OCI-LY7 (cell line): ENCODE measurements at regions not wholly inside any gene's neighbourhood (a gene's known extent, or its start where the extent isn't known, plus 50 kb on each side); places are given as distances from the start of the nearest gene placed in this dataset.

Experiments
- BruUV-seq: library from RNA; stranded (reverse); fragments of 400-500 nt; replicated peaks from 2 replicates; lab custom pipeline; 2021; lab: Mats Ljungman, UMichigan
- CTCF ChIA-PET: fragments of 300-600 bp; sonication (Branson Sonifier 250); formaldehyde crosslinking; loops from one replicate; lab custom pipeline; 2022; ENCODE audit warnings: antibody characterized with exemption; ENCODE audit not compliant: unreplicated experiment; lab: Charles Lee
- POLR2A ChIA-PET: fragments of 300-600 bp; sonication (Branson Sonifier 250); formaldehyde crosslinking; loops from one replicate; lab custom pipeline; 2022; ENCODE audit warnings: antibody characterized with exemption; lab: Charles Lee
- DNase-seq: peaks from one replicate; pipeline ENCODE4 v3.0.0-alpha.2; 2015; ENCODE audit warnings: low spot score
- H2AFZ ChIP-seq: fragments of 200-600 bp; sonication (generic), shearing (Covaris generic); 2 replicates; pipeline ENCODE4 v1.6.1; 2014; ENCODE audit warnings: mild to moderate bottlenecking, antibody characterized with exemption, low read length, moderate library complexity
- H3K27ac ChIP-seq: fragments of 200-600 bp; sonication (generic); 2 replicates; pipeline ENCODE4 v1.5.1; 2014; ENCODE audit warnings: mixed run types, low read depth, mild to moderate bottlenecking, moderate library complexity, low read length, inconsistent platforms; ENCODE audit not compliant: poor library complexity, severe bottlenecking
- H3K36me3 ChIP-seq: fragments of 200-600 bp; sonication (generic); 2 replicates; pipeline ENCODE4 v1.6.1; 2014; ENCODE audit warnings: mild to moderate bottlenecking, antibody characterized with exemption, low read length, moderate library complexity, mixed read lengths; ENCODE audit not compliant: insufficient read depth
- H3K4me1 ChIP-seq: fragments of 200-600 bp; sonication (generic); 2 replicates; pipeline ENCODE4 v1.5.1; 2014; ENCODE audit warnings: mild to moderate bottlenecking, low read length; ENCODE audit not compliant: insufficient read depth, poor library complexity, severe bottlenecking
- H3K4me2 ChIP-seq: fragments of 200-600 bp; sonication (generic); 2 replicates; pipeline ENCODE4 v1.6.1; 2014; ENCODE audit warnings: mild to moderate bottlenecking, low read length
- H3K4me3 ChIP-seq: fragments of 200-600 bp; sonication (generic); 2 replicates; pipeline ENCODE4 v1.5.1; 2014; ENCODE audit warnings: mild to moderate bottlenecking, low read depth, low read length; ENCODE audit not compliant: poor library complexity, severe bottlenecking
- H3K79me2 ChIP-seq: fragments of 200-600 bp; sonication (generic); 2 replicates; pipeline ENCODE4 v1.6.1; 2016; ENCODE audit warnings: low read depth, mild to moderate bottlenecking, low read length, moderate library complexity, mixed read lengths; ENCODE audit not compliant: insufficient read depth
- H3K9me2 ChIP-seq: fragments of 200-600 bp; sonication (generic); 2 replicates; pipeline ENCODE4 v1.6.1; 2016; ENCODE audit warnings: mild to moderate bottlenecking, low read length, mixed read lengths; ENCODE audit not compliant: insufficient read depth
- H3K9me3 ChIP-seq: fragments of 200-600 bp; sonication (generic); 2 replicates; pipeline ENCODE4 v1.6.1; 2014; ENCODE audit warnings: mild to moderate bottlenecking, mixed run types, low read length, mixed read lengths
- H4K20me1 ChIP-seq: fragments of 200-600 bp; sonication (generic); 2 replicates; pipeline ENCODE4 v1.6.1; 2014; ENCODE audit warnings: mild to moderate bottlenecking, antibody characterized with exemption, low read length, moderate library complexity, mixed read lengths; ENCODE audit not compliant: insufficient read depth
- CTCF ChIP-seq: fragments of 200-600 bp; sonication (generic); conservative IDR thresholded peaks from 2 replicates; pipeline ENCODE4 v1.5.1; 2014; ENCODE audit warnings: mild to moderate bottlenecking, antibody characterized with exemption, low read length, moderate library complexity, mixed read lengths
- EZH2phosphoT487 ChIP-seq: fragments of 200-600 bp; sonication (generic); IDR thresholded peaks from 2 replicates; pipeline ENCODE4 v1.6.1; 2018; ENCODE audit warnings: low read depth, borderline replicate concordance, mild to moderate bottlenecking, mixed run types, antibody characterized with exemption, low read length, moderate library complexity, mixed read lengths
- intact Hi-C: fragments of 100-400 bp; cut with micrococcal nuclease; formaldehyde crosslinking; loops from one replicate; pipeline ENCODE4 v1.10.0; 2022; ENCODE audit not compliant: unreplicated experiment

GRCh38 chrX:95693365-95693764 is 991.3 kb upstream of the DIAPH2 start:
- no TSS peak for BruUV-seq
- intact Hi-C loops = no loop called here
- no peak for TF ChIP-seq EZH2phosphoT487
- TF ChIP-seq CTCF = no peak
- H3K9me3 ChIP-seq = no peaks in the 10 kb centered on the region
- no peaks in the 10 kb centered on the region for H4K20me1 ChIP-seq
- no peaks in the 10 kb centered on the region for H3K9me2 ChIP-seq
- POLR2A ChIA-PET = no interaction called here
- H2AFZ ChIP-seq = no peak overlapping the region
- H3K79me2 ChIP-seq = no peaks in the 10 kb centered on the region
- CTCF ChIA-PET = no interaction called here
- no peak for DNase-seq
- H3K4me1 ChIP-seq = no peaks in the 10 kb centered on the region
- no peak overlapping the region for H3K4me3 ChIP-seq
- no peak overlapping the region for H3K27ac ChIP-seq
- H3K36me3 ChIP-seq = no peaks in the 10 kb centered on the region
- no peak overlapping the region for H3K4me2 ChIP-seq

DNA sequence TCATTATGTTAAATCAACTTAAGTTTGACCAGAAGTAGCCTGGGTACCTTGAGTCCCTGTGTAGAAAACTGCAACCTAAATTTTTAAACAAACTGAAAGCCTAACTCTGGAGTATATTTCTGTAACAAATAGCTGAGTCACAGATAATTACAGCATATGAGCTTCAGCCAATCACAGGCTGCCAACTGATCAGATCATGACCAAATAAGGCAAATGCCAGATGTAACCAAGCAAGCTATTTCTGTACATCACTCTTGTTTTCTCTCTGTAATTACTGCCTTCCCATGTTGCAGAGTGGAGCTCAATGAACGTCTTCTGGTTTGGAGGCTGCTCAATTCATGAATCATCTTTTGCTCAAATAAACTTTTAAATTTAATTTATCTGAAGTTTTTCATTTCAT is 980.9 kb upstream of the DIAPH2 start:
- DNase-seq = no peak
- CTCF ChIA-PET = no interaction called here
- no peaks in the 10 kb centered on the region for H3K4me1 ChIP-seq
- H3K27ac ChIP-seq = no peak overlapping the region
- H4K20me1 ChIP-seq = no peaks in the 10 kb centered on the region
- H3K36me3 ChIP-seq = no peaks in the 10 kb centered on the region
- H2AFZ ChIP-seq = no peak overlapping the region
- H3K4me3 ChIP-seq = no peak overlapping the region
- no peaks in the 10 kb centered on the region for H3K79me2 ChIP-seq
- intact Hi-C loops = no loop called here
- TF ChIP-seq CTCF (no peak), EZH2phosphoT487 (no peak)
- no TSS peak for BruUV-seq
- POLR2A ChIA-PET = no interaction called here
- no peaks in the 10 kb centered on the region for H3K9me2 ChIP-seq
- H3K9me3 ChIP-seq = no peaks in the 10 kb centered on the region
- no peak overlapping the region for H3K4me2 ChIP-seq

GRCh38 chrX:95716841-95717240 is 967.8 kb upstream of the DIAPH2 start:
- intact Hi-C loops = no loop called here
- CTCF ChIA-PET = no interaction called here

More at GRCh38 chrX:95716841-95717240, 967.8 kb upstream of the DIAPH2 start:
- Histone ChIP-seq H3K4me1 (no peaks in the 10 kb centered on the region), H3K36me3 (no peaks in the 10 kb centered on the region), H4K20me1 (no peaks in the 10 kb centered on the region), H3K9me2 (no peaks in the 10 kb centered on the region), H3K27ac (no peak overlapping the region), H2AFZ (no peak overlapping the region), H3K4me2 (no peak overlapping the region), H3K9me3 (no peaks in the 10 kb centered on the region), H3K79me2 (no peaks in the 10 kb centered on the region), H3K4me3 (no peak overlapping the region)
- POLR2A ChIA-PET = no interaction called here
- BruUV-seq = no TSS peak
- TF ChIP-seq CTCF = no peak
- no peak for TF ChIP-seq EZH2phosphoT487
- DNase-seq = no peak
